GM10266 (cell line): ENCODE measurements at regions not wholly inside any gene's neighbourhood (a gene's known extent, or its start where the extent isn't known, plus 50 kb on each side); places are given as distances from the start of the nearest gene placed in this dataset.

Source experiments
- DNase-seq: peaks from one replicate; pipeline ENCODE4 v3.0.0; 2012; ENCODE audit errors: extremely low spot score
- CTCF ChIP-seq: IDR thresholded peaks from 2 replicates; pipeline ENCODE4 v1.5.1; 2012; ENCODE audit warnings: mild to moderate bottlenecking, low read depth; ENCODE audit not compliant: control insufficient read depth, insufficient read depth; ENCODE audit errors: missing control alignments

GRCh38 chr10:90675621-90676020 is 182.2 kb downstream of the HTR7 start:
- DNase-seq = no peak

More at GRCh38 chr10:90675621-90676020, 182.2 kb downstream of the HTR7 start:
- no peak for TF ChIP-seq CTCF
